ENCODE measurements at regions not wholly inside any gene's neighbourhood (a gene's known extent, or its start where the extent isn't known, plus 50 kb on each side); places are given as distances from the start of the nearest gene placed in this dataset.

GRCh38 chr18:34158881-34159690 is 65.6 kb downstream of the NOL4 start (continued):
- TF ChIP-seq PRDM6 (tag by site-specific recombination; IDR thresholded peaks at IDR 0.05) (no peak), RBAK (tag by site-specific recombination; IDR thresholded peaks at IDR 0.05) (no peak), ZNF19 (tag by site-specific recombination; IDR thresholded peaks at IDR 0.05; ENCODE audit: low read depth) (no peak), ZNF518A (tag by site-specific recombination; conservative IDR thresholded peaks at IDR 0.05; ENCODE audit: low read depth) (no peak), ZBTB49 (tag by site-specific recombination; IDR thresholded peaks at IDR 0.05; ENCODE audit: low read depth) (no peak), ZNF571 (tag by site-specific recombination; IDR thresholded peaks at IDR 0.05) (no peak), ZNF133 (tag by site-specific recombination; IDR thresholded peaks at IDR 0.05) (no peak), ZNF660 (tag by site-specific recombination; IDR thresholded peaks at IDR 0.05) (no peak), ZNF140 (tag by site-specific recombination; IDR thresholded peaks at IDR 0.05) (no peak), ZNF184 (tag by site-specific recombination; IDR thresholded peaks at IDR 0.05) (no peak), ZNF596 (tag by site-specific recombination; IDR thresholded peaks at IDR 0.05) (no peak), ZNF692 (tag by site-specific recombination; IDR thresholded peaks at IDR 0.05) (peak; percentile 47; the same call in 1 of the 2 replicates), ZNF610 (tag by site-specific recombination; IDR thresholded peaks at IDR 0.05; ENCODE audit: borderline replicate concordance) (no peak), ZNF530 (tag by site-specific recombination; IDR thresholded peaks at IDR 0.05; ENCODE audit: low read depth) (no peak), ZNF335 (tag by site-specific recombination; conservative IDR thresholded peaks at IDR 0.05) (no peak; the same call in 1 of the 2 replicates), ATF2 (tag by site-specific recombination; IDR thresholded peaks at IDR 0.05; ENCODE audit: low read depth) (no peak), ZNF311 (tag by site-specific recombination; IDR thresholded peaks at IDR 0.05; ENCODE audit: borderline replicate concordance) (no peak), ZNF221 (tag by site-specific recombination; IDR thresholded peaks at IDR 0.05; ENCODE audit: borderline replicate concordance) (no peak), ZNF777 (tag by site-specific recombination; IDR thresholded peaks at IDR 0.05; ENCODE audit: borderline replicate concordance) (no peak), ZNF274 (IDR thresholded peaks at IDR 0.05; ENCODE audit: low read length) (no peak), ZNF274 (tag by site-specific recombination; IDR thresholded peaks at IDR 0.05; ENCODE audit: borderline replicate concordance) (no peak), GFI1B (tag by site-specific recombination; IDR thresholded peaks at IDR 0.05) (no peak), MEIS1 (CRISPR knock-in tag; IDR thresholded peaks at IDR 0.05; ENCODE audit: borderline replicate concordance) (no peak), EGR2 (tag by site-specific recombination; IDR thresholded peaks at IDR 0.05; ENCODE audit: low read depth) (no peak; the same call in none of the 2 replicates), ZNF202 (tag by site-specific recombination; IDR thresholded peaks at IDR 0.05; ENCODE audit: borderline replicate concordance) (no peak), KLF9 (tag by site-specific recombination; IDR thresholded peaks at IDR 0.05; ENCODE audit: low read depth) (no peak), GLIS2 (tag by site-specific recombination; IDR thresholded peaks at IDR 0.05) (peak; percentile 83), OSR2 (tag by site-specific recombination; IDR thresholded peaks at IDR 0.05) (no peak)

All from HEK293 (cell line).